Astrocyte of the cerebellum (primary cell): ENCODE measurements at regions not wholly inside any gene's neighbourhood (a gene's known extent, or its start where the extent isn't known, plus 50 kb on each side); places are given as distances from the start of the nearest gene placed in this dataset.

Experiments used
- DNase-seq: peaks from one replicate; pipeline ENCODE4 v3.0.0-alpha.2; 2011; ENCODE audit warnings: low read depth
- H3K4me3 ChIP-seq: 2 replicates; pipeline ENCODE4 v1.5.1; 2011; ENCODE audit warnings: mild to moderate bottlenecking, low read depth, low read length, moderate library complexity
- in situ Hi-C: cut with HindIII; loops from 2 replicates; pipeline ENCODE4 v1.10.0; 2017; ENCODE audit warnings: low sequenced_read_pairs
- TF ChIP-seq, protein P1 (sequence below): IDR thresholded peaks from 2 replicates; pipeline ENCODE4 v1.5.1; 2012; ENCODE audit warnings: low read length, low read depth, moderate library complexity, mild to moderate bottlenecking; ENCODE audit errors: missing control alignments

DNA sequence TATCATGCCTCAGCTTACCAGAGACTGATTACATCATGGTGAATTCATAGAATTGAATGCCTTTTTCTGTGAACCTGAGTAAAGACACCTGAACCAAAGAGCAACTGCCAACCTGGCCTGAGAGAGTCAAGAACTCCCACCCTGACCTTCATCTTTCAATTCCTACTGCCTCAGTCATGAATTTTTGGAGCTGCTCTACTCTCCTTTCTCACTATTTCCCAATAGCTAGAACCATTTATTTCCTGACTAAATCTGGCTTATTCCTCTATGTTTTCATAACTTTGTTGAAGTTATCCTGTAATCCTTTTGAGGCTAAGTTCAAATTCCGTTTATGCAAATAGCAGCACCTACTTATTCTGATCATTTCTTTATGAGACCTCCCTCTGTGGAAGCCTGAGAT, 712.4 kb upstream of the UBE2E2 start:
- in situ Hi-C loops = no loop called here

DNA sequence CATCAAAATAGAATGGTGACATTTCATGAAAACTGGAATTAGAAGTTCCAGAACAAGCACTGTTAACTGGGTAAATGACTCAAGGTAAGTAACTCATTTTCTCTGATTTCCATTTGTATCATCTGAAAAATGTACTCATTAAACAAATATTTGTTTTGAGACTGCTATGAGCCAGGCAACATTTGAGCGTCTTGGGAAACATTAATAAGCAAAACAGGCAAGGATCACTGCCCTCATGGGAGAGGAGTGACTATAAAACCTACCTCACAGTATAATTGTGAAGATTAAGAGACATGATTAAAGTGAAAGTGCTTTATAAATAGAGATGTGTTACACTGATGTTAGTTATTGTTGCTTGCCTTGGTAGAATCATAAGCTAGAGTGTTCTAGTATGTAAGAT, 711.8 kb upstream of the UBE2E2 start:
- no peak for DNase-seq
- no peak overlapping the region for H3K4me3 ChIP-seq
- in situ Hi-C loops = no loop called here
- TF ChIP-seq, protein P1, sequence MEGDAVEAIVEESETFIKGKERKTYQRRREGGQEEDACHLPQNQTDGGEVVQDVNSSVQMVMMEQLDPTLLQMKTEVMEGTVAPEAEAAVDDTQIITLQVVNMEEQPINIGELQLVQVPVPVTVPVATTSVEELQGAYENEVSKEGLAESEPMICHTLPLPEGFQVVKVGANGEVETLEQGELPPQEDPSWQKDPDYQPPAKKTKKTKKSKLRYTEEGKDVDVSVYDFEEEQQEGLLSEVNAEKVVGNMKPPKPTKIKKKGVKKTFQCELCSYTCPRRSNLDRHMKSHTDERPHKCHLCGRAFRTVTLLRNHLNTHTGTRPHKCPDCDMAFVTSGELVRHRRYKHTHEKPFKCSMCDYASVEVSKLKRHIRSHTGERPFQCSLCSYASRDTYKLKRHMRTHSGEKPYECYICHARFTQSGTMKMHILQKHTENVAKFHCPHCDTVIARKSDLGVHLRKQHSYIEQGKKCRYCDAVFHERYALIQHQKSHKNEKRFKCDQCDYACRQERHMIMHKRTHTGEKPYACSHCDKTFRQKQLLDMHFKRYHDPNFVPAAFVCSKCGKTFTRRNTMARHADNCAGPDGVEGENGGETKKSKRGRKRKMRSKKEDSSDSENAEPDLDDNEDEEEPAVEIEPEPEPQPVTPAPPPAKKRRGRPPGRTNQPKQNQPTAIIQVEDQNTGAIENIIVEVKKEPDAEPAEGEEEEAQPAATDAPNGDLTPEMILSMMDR = no peak

More for the DNA sequence above, 712.4 kb upstream of the UBE2E2 start:
- TF ChIP-seq, protein P1 = no peak
- H3K4me3 ChIP-seq = no peak overlapping the region
- DNase-seq = no peak

DNA sequence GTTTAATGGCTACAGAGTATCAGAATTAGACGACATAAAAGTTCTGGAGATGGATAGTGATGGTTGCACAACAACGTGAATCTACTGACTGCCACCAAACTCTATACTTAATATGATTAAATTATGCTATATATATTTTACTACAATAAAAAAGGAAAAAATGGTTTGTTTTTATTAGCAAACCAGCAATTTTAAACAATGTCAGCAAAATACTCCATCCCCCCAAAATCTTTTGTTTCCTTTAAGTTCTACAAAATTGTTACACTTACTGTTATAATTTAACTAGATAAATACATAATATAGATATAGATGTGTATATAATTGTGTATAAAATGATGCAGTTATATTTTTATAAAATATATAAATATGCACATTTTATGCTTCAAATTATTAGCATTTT, 710.8 kb upstream of the UBE2E2 start:
- H3K4me3 ChIP-seq = no peak overlapping the region
- TF ChIP-seq, protein P1 = no peak
- in situ Hi-C loops = no loop called here
- DNase-seq = no peak

DNA sequence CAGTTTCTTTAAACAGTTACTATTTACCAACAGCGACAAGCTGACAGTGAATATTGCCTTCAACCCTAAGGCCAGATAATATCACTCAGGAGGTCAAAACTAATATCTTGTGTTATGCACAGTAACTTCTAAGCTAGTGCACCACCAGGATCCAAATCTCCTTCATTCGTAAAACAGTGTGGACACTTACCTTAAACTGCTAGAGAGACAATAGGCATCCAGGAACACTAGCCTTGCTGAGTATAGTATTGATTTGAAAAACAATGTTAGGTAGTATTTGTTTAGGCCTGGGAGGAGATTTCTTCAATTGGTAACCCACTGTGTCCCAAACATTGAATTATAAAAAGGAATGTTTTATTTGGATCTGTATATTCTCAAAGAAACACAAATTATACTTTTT, 707.9 kb upstream of the UBE2E2 start:
- DNase-seq = no peak
- TF ChIP-seq, protein P1 = no peak
- in situ Hi-C loops = no loop called here
- H3K4me3 ChIP-seq = no peak overlapping the region

DNA sequence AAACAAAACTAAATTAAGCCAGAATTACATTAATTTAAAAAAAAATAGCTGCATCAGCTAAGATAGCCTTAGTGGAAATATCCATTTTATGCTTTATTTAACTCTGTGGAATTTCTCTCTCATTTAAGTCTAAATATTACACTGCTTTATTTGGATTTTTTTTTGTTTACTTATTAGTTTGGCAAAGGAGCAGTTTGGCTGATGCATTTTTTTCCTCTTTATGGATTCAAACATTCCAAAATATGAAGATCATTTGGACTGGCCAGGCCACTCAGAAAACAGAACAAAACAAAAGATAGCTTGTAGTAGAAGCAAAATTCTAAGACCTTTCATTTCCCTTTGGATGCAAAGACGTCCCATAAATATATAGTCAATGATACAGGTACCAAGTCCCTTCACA, 707.3 kb upstream of the UBE2E2 start:
- no peak overlapping the region for H3K4me3 ChIP-seq
- no peak for DNase-seq
- TF ChIP-seq, protein P1 = no peak
- in situ Hi-C loops = no loop called here

DNA sequence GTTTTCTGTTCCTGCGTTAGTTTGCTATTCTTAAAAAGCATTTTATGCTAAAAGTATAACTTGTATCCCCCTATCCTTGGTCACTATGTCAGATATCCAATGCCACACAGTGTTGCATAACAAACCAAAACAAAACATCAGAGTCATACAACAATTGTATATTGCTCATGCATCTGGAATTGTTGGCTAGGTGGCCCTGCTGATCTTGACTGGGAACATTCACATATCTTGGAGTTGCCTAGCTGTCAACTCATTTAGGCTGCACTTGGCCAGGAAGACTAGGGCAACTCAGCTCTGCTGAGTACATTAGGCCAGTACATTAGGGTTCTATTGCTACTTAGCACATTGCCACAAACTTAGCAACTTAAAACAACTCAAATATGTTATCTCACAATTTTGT, 706.5 kb upstream of the UBE2E2 start:
- in situ Hi-C loops = no loop called here
- TF ChIP-seq, protein P1 = no peak
- no peak for DNase-seq
- H3K4me3 ChIP-seq = no peak overlapping the region

DNA sequence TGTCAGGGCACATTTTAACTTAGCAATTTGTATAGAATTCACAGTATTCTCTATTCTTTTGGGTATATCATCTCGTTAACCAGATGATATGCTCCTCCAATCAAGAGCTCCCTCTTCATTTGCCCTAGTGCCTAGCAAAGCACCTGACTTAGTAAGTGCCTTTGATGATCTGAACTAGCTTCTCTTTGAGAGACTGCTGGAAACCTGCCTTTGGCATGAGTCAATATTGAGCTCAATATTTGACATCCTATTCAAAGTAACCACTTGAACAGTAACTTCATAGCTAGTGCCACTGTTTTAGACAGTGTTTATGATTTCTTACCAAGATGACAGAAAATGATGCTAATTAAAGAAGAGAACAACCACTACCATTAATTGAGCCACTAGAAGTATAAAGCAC, 696.3 kb upstream of the UBE2E2 start:
- in situ Hi-C loops = no loop called here
- no peak overlapping the region for H3K4me3 ChIP-seq
- no peak for DNase-seq
- TF ChIP-seq, protein P1 = no peak
